Muscle of leg (tissue), 3 donors: ENCODE measurements at regions not wholly inside any gene's neighbourhood (a gene's known extent, or its start where the extent isn't known, plus 50 kb on each side); places are given as distances from the start of the nearest gene placed in this dataset.

ENCODE experiments used
- DNase-seq: peaks from one replicate; pipeline ENCODE4 v3.0.0; 2013
- H3K27ac ChIP-seq: one replicate; pipeline ENCODE4 v1.5.1; 2013; ENCODE audit warnings: mild to moderate bottlenecking, low read length, control low read depth
- H3K27me3 ChIP-seq: one replicate; pipeline ENCODE4 v1.6.1; 2013; ENCODE audit warnings: low read length; ENCODE audit not compliant: control insufficient read depth, insufficient read depth
- H3K36me3 ChIP-seq: one replicate; pipeline ENCODE4 v1.6.1; 2013; ENCODE audit warnings: low read length; ENCODE audit not compliant: control insufficient read depth, insufficient read depth
- H3K4me1 ChIP-seq: one replicate; pipeline ENCODE4 v1.6.1; 2013; ENCODE audit warnings: low read length; ENCODE audit not compliant: control insufficient read depth, insufficient read depth
- H3K4me3 ChIP-seq: one replicate; pipeline ENCODE4 v1.5.1; 2013; ENCODE audit warnings: low read length, control low read depth
- H3K9me3 ChIP-seq: replicated peaks from 2 replicates; pipeline ENCODE4 v1.6.1; 2013; ENCODE audit warnings: low read depth, low read length; ENCODE audit not compliant: control insufficient read depth
- WGBS: methylation state at CpG from one replicate; pipeline ENCODE4 v1.1.5; 2013; ENCODE audit warnings: missing lambda C conversion rate; ENCODE audit not compliant: insufficient coverage; 5-methylcytosine and 5-hydroxymethylcytosine counted together

- Histone ChIP-seq H3K4me3 (no peak overlapping the region), H3K27ac (no peak overlapping the region)
- WGBS, result no CpG with 5 or more reads among the region's 4 CpGs
Observed at GRCh38 chr12:24081092-24081529, 131.6 kb upstream of the SOX5 start.

DNA sequence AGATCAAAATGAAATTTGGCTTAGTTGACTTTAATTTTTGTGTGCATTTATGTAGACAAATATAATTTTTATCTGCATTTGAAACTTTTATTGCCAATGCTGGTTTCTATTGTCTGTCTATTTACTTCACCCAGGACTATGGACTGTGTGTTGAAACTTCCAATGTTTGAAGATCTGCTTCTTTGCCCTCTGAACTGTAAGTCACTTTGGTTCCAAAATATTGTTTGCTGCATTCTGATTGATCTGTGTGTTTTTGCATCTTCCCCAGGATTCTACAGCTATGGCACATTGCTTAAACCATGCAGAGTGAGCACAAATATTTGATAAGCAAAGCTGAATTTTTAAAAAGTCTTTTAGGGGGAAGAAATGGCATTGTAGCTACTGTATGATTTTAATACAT, 131.0 kb upstream of the SOX5 start:
- Histone ChIP-seq H3K4me3 (no peak overlapping the region), H3K27me3 (no peaks in the 10 kb centered on the region), H3K4me1 (no peaks in the 10 kb centered on the region), H3K9me3 (no peaks in the 10 kb centered on the region), H3K36me3 (no peaks in the 10 kb centered on the region), H3K27ac (no peak overlapping the region)
- DNase-seq, result no peak

More at GRCh38 chr12:24081092-24081529, 131.6 kb upstream of the SOX5 start:
- no peaks in the 10 kb centered on the region for H3K36me3 ChIP-seq
- H3K4me1 ChIP-seq, result no peaks in the 10 kb centered on the region
- DNase-seq, result no peak
- H3K9me3 ChIP-seq, result no peaks in the 10 kb centered on the region
- no peaks in the 10 kb centered on the region for H3K27me3 ChIP-seq

- DNase-seq, result no peak
- no peak overlapping the region for H3K4me3 ChIP-seq
- no CpG with 5 or more reads among the region's 2 CpGs for WGBS
- H3K27me3 ChIP-seq, result no peaks in the 10 kb centered on the region
- H3K9me3 ChIP-seq, result no peaks in the 10 kb centered on the region
- no peaks in the 10 kb centered on the region for H3K4me1 ChIP-seq
- H3K36me3 ChIP-seq, result no peaks in the 10 kb centered on the region
- no peak overlapping the region for H3K27ac ChIP-seq
Observed at GRCh38 chr12:24079083-24079482, 129.6 kb upstream of the SOX5 start.

- H3K4me1 ChIP-seq, result no peaks in the 10 kb centered on the region
- no peak for DNase-seq
- H3K36me3 ChIP-seq, result no peaks in the 10 kb centered on the region
- H3K4me3 ChIP-seq, result no peak overlapping the region
- no peaks in the 10 kb centered on the region for H3K27me3 ChIP-seq
- H3K27ac ChIP-seq, result no peak overlapping the region
- 94% methylated on average over 1 of the region's 1 CpG for WGBS
- H3K9me3 ChIP-seq, result no peaks in the 10 kb centered on the region
Observed at GRCh38 chr12:24078318-24078765, 128.9 kb upstream of the SOX5 start.

DNA sequence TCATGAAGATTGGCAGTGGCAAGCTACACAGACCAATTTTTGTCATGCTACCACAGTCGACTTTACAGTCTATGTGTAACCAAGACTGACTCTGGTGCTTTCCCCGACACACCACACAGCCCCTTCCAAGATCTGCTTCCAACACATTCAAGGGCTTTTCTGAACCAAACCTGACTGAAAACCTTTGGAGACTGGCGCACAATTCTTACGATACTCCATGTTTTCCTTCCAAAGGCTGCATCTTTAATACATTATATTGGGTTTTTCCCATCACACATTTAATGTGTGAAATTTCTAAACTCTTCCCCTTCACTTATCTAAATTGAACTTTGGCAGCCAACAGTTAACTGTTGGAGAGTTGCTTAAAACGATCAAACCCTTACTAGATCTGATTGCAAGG, 127.7 kb upstream of the SOX5 start:
- no peaks in the 10 kb centered on the region for H3K27me3 ChIP-seq
- no peaks in the 10 kb centered on the region for H3K36me3 ChIP-seq
- no peaks in the 10 kb centered on the region for H3K9me3 ChIP-seq
- no peak overlapping the region for H3K27ac ChIP-seq
- H3K4me1 ChIP-seq, result no peaks in the 10 kb centered on the region
- H3K4me3 ChIP-seq, result no peak overlapping the region
- WGBS, result 87% methylated on average over 4 of the region's 5 CpGs
- DNase-seq, result no peak

DNA sequence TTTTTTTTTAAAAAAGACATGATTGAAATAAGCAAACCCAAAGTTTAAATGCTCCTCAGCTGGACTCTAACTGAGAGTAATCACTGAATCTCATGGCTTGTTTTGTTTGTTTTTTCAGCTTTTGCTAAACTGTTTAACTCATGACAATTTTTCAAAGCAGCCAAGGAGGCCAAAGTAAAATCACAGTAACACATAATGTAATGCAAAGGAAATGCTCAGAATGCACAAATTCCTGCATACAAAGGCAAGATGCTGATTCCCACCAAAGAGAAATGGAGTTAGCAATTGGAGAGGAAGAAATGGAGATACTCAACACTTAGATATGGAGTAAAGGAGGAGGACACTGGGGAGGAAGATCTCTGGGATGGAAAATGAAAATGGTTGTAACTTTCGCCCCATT, 126.2 kb upstream of the SOX5 start:
- Histone ChIP-seq H3K36me3 (no peaks in the 10 kb centered on the region), H3K4me1 (no peaks in the 10 kb centered on the region), H3K27me3 (no peaks in the 10 kb centered on the region), H3K4me3 (no peak overlapping the region), H3K27ac (no peak overlapping the region), H3K9me3 (no peaks in the 10 kb centered on the region)
- no CpG with 5 or more reads among the region's 1 CpG for whole genome bisulfite sequencing
- peak; percentile 17 for DNase-seq

DNA sequence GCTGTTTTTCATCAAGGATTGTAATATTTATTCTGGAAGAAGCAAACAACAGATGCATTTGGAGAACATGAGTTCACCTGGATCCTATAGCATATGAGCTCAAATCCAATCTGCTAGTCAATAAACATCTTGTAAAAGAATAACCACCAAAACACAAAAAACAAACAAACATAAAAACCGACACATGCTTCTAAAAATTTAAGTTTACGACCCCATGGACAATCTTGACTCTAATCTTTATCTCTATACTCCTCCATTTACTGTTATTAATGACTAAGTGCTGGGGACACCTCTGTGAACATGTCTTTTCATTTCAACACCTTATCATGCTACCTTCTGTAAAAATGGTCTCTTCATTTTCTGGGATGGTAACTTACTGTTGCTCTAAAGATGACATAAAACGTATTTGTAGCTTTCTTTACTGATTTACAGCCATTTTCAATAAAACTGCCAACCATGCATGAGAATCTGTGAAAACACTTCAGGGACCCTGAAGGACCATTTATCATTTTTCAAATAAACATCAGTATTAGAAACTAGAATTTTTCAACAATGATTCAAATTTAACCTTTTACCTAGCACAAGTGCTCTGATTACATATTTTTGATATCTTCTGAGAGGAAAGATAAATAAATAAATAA, 123.8 kb upstream of the SOX5 start:
- no peaks in the 10 kb centered on the region for H3K9me3 ChIP-seq
- H3K27me3 ChIP-seq, result no peaks in the 10 kb centered on the region
- DNase-seq, result no peak
- no peak overlapping the region for H3K4me3 ChIP-seq
- no peaks in the 10 kb centered on the region for H3K4me1 ChIP-seq
- WGBS, result no CpG with 5 or more reads among the region's 3 CpGs
- no peak overlapping the region for H3K27ac ChIP-seq
- H3K36me3 ChIP-seq, result no peaks in the 10 kb centered on the region

DNA sequence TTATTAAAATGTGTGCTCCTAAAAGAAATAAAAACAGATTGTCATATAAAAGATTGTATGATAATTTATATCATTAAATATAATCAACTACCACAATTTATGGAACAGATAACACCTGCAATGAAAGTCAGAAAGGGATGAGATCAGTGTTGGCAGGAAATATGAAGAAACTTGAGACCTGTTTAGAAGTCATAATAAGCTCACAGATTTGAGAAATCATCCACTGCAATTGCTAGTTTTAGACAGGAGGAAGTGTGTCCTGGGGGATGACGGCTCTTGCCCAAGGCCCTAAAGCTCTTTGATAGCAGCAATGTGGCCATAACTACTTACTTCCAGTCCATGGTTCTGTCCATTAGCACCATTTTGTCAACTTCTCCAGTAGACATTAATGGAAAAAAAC, 122.8 kb upstream of the SOX5 start:
- H3K27me3 ChIP-seq, result no peaks in the 10 kb centered on the region
- H3K36me3 ChIP-seq, result no peaks in the 10 kb centered on the region
- WGBS, result 40% methylated on average over 1 of the region's 1 CpG
- H3K4me3 ChIP-seq, result no peak overlapping the region
- DNase-seq, result no peak
- H3K27ac ChIP-seq, result no peak overlapping the region
- no peaks in the 10 kb centered on the region for H3K4me1 ChIP-seq
- H3K9me3 ChIP-seq, result no peaks in the 10 kb centered on the region

GRCh38 chr12:24071842-24072241, 122.4 kb upstream of the SOX5 start:
- H3K27ac ChIP-seq, result no peak overlapping the region
- no peaks in the 10 kb centered on the region for H3K27me3 ChIP-seq
- WGBS, result no CpG with 5 or more reads among the region's 1 CpG
- DNase-seq, result no peak
- no peaks in the 10 kb centered on the region for H3K36me3 ChIP-seq
- no peak overlapping the region for H3K4me3 ChIP-seq
- H3K9me3 ChIP-seq, result no peaks in the 10 kb centered on the region
- H3K4me1 ChIP-seq, result no peaks in the 10 kb centered on the region

GRCh38 chr12:24069532-24070395, 120.3 kb upstream of the SOX5 start:
- 9% methylated on average over 5 of the region's 7 CpGs for whole genome bisulfite sequencing
- Histone ChIP-seq H3K4me1 (no peaks in the 10 kb centered on the region), H3K9me3 (no peaks in the 10 kb centered on the region), H3K4me3 (no peak overlapping the region), H3K36me3 (no peaks in the 10 kb centered on the region), H3K27me3 (no peaks in the 10 kb centered on the region), H3K27ac (no peak overlapping the region)
- DNase-seq, result peak; percentile 61
